ENCODE measurements at regions not wholly inside any gene's neighbourhood (a gene's known extent, or its start where the extent isn't known, plus 50 kb on each side); places are given as distances from the start of the nearest gene placed in this dataset.

GRCh38 chr18:38402509-38402908 is 836.9 kb upstream of the CELF4 start:
- TF ChIP-seq, protein P1, sequence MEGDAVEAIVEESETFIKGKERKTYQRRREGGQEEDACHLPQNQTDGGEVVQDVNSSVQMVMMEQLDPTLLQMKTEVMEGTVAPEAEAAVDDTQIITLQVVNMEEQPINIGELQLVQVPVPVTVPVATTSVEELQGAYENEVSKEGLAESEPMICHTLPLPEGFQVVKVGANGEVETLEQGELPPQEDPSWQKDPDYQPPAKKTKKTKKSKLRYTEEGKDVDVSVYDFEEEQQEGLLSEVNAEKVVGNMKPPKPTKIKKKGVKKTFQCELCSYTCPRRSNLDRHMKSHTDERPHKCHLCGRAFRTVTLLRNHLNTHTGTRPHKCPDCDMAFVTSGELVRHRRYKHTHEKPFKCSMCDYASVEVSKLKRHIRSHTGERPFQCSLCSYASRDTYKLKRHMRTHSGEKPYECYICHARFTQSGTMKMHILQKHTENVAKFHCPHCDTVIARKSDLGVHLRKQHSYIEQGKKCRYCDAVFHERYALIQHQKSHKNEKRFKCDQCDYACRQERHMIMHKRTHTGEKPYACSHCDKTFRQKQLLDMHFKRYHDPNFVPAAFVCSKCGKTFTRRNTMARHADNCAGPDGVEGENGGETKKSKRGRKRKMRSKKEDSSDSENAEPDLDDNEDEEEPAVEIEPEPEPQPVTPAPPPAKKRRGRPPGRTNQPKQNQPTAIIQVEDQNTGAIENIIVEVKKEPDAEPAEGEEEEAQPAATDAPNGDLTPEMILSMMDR (IDR thresholded peaks at IDR 0.05), result no peak
- no peak for TF ChIP-seq POLR2A (IDR thresholded peaks at IDR 0.05)
- no peaks in the 10 kb centered on the region for H3K9me3 ChIP-seq
- H3K4me3 ChIP-seq, result no peak overlapping the region
- DNase-seq, result no peak
- H3K4me1 ChIP-seq, result no peaks in the 10 kb centered on the region
- WGBS (ENCODE audit: insufficient coverage, low coverage, low lambda C conversion rate, missing lambda C conversion rate), result 30% methylated on average over 3 of the region's 3 CpGs
- H3K36me3 ChIP-seq, result no peaks in the 10 kb centered on the region
- H3K27me3 ChIP-seq, result no peaks in the 10 kb centered on the region
- intact Hi-C loops (cut with DNase I), result no loop called here
- no peak for ATAC-seq
- no peak overlapping the region for H3K27ac ChIP-seq

DNA sequence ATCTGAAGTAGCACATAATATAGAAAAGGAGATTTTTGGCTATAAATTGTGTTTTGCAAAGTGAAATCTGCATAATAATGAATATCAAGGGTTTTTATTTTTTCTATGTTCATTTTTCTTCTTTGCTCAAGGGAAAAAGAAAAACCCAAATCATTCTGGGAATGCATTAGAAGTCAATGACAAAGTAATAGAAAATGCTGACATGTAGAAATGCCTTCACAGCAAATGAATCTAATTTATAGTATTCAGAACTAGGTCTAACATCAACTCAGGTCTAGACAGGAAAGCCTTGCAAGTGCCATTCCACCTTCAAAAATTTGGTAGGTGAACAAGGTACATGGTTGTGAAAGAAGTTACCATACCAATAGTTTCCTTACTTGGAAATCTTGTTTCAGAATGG is 831.5 kb upstream of the CELF4 start:
- no peaks in the 10 kb centered on the region for H3K4me1 ChIP-seq

GRCh38 chr18:38386146-38386545 is 820.5 kb upstream of the CELF4 start:
- H3K36me3 ChIP-seq, result no peaks in the 10 kb centered on the region
- WGBS (ENCODE audit: insufficient coverage, low coverage, low lambda C conversion rate, missing lambda C conversion rate), result 30% methylated on average over 1 of the region's 1 CpG
- H3K27ac ChIP-seq, result no peak overlapping the region
- DNase-seq, result no peak
- H3K4me1 ChIP-seq, result no peaks in the 10 kb centered on the region
- H3K4me3 ChIP-seq, result no peak overlapping the region
- no peak for ATAC-seq
- no peaks in the 10 kb centered on the region for H3K27me3 ChIP-seq
- intact Hi-C loops (cut with DNase I), result no loop called here
- TF ChIP-seq, protein P1 (IDR thresholded peaks at IDR 0.05), result no peak
- TF ChIP-seq POLR2A (IDR thresholded peaks at IDR 0.05), result no peak
- H3K9me3 ChIP-seq, result no peaks in the 10 kb centered on the region

More for the DNA sequence above, 831.5 kb upstream of the CELF4 start:
- Histone ChIP-seq H3K4me3 (no peak overlapping the region), H3K9me3 (no peaks in the 10 kb centered on the region), H3K27ac (no peak overlapping the region), H3K27me3 (no peaks in the 10 kb centered on the region), H3K36me3 (no peaks in the 10 kb centered on the region)
- ATAC-seq (no peak), DNase-seq (no peak)
- intact Hi-C loops (cut with DNase I), result no loop called here
- TF ChIP-seq, protein P1 (IDR thresholded peaks at IDR 0.05), result no peak
- no peak for TF ChIP-seq POLR2A (IDR thresholded peaks at IDR 0.05)

DNA sequence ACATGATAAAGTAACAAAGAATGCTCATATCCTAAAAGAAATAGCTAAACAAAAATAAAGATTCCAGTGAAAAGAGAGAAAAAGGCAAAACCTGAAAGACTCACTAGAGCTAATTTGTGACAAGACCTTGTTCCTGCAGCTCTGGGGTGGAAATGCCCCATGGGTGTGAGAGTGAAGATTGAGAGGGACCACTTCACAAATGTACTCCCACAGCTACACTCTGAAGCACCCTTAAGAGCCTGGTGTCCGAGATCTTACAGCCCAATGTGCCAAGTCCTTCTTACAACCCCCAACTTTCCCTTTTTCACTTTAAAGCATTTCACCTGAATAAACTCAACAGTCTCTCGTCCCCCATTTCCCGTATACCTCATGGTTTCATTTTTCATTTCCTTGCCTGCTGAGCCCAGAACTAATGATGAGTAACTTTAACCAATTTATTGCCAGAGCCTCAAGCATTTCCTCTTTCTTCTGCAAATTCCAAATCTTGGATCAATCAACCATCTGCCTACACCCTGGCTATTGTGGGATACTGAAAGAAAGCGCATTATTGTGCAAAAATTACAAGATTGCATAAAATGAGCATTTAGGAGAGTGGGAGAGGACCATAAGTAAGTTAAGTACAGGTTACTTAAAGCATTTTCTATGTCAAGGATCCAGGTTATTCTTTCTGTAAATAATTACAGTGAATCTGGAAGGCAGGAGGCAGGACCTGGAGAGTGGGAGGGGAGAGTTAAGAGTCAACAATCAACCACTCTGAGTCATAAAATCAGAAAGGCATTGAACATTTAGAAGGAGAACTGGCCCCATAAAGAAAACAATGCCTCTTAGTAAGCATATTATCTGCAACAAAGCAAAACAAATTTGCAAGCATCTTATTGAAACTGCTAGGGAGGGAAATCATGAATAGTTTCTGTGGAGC is 804.4 kb upstream of the CELF4 start:
- WGBS (ENCODE audit: insufficient coverage, low coverage, low lambda C conversion rate, missing lambda C conversion rate), result 33% methylated on average over 4 of the region's 4 CpGs
- H3K9me3 ChIP-seq, result no peaks in the 10 kb centered on the region

More for the DNA sequence above, 804.4 kb upstream of the CELF4 start:
- Histone ChIP-seq H3K4me1 (no peaks in the 10 kb centered on the region), H3K4me3 (no peak overlapping the region), H3K27ac (no peak overlapping the region), H3K36me3 (no peaks in the 10 kb centered on the region), H3K27me3 (no peaks in the 10 kb centered on the region)
- intact Hi-C loops (cut with DNase I), result no loop called here
- ATAC-seq (no peak), DNase-seq (no peak)
- TF ChIP-seq, protein P1 (IDR thresholded peaks at IDR 0.05), result no peak
- TF ChIP-seq POLR2A (IDR thresholded peaks at IDR 0.05), result no peak
